H1 (cell line): ENCODE measurements at regions not wholly inside any gene's neighbourhood (a gene's known extent, or its start where the extent isn't known, plus 50 kb on each side); places are given as distances from the start of the nearest gene placed in this dataset.

Experiments used
- CTCF ChIA-PET: fragments of 300-600 bp; sonication (Branson Sonifier 250); formaldehyde crosslinking; loops from one replicate; lab custom pipeline; 2021; ENCODE audit not compliant: partially characterized antibody; lab: Charles Lee
- POLR2A ChIA-PET: fragments of 300-600 bp; sonication (Branson Sonifier 250); formaldehyde crosslinking; loops from one replicate; lab custom pipeline; 2021; ENCODE audit warnings: inconsistent platforms; ENCODE audit not compliant: partially characterized antibody; lab: Charles Lee
- DNase-seq, 2 experiments: peaks; one replicate each; pipeline versions ENCODE4 v3.0.0 to v3.0.0-alpha.2; 2010 to 2022; ENCODE audit warnings: low spot score in 2 of 2, low read depth in 1 of 2, mixed read lengths in 1 of 2
- FAIRE-seq: peaks from 2 replicates; lab custom pipeline; 2011; peaks lifted over from hg19 to GRCh38; lab: Jason Lieb, UNC
- H2AFZ ChIP-seq: 2 replicates; pipeline ENCODE4 v1.8.1; 2012; ENCODE audit warnings: low read length, inconsistent platforms
- H2AK5ac ChIP-seq: 2 replicates; pipeline ENCODE4 v1.6.1; 2013; ENCODE audit warnings: low read depth, low read length
- H2BK120ac ChIP-seq: replicated peaks from 2 replicates; pipeline ENCODE3; 2013; ENCODE audit warnings: low read depth, low read length, inconsistent platforms
- H2BK12ac ChIP-seq: 2 replicates; pipeline ENCODE4 v1.6.1; 2013; ENCODE audit warnings: low read depth, low read length
- H2BK15ac ChIP-seq: 2 replicates; pipeline ENCODE4 v1.6.1; 2013; ENCODE audit warnings: low read length
- H2BK20ac ChIP-seq: 2 replicates; pipeline ENCODE4 v1.6.1; 2013; ENCODE audit warnings: low read length
- H2BK5ac ChIP-seq: 2 replicates; pipeline ENCODE4 v1.6.1; 2013; ENCODE audit warnings: low read depth, low read length
- H3K14ac ChIP-seq: 2 replicates; pipeline ENCODE4 v1.6.1; 2013; ENCODE audit warnings: inconsistent platforms; ENCODE audit not compliant: insufficient read length
- H3K18ac ChIP-seq: 2 replicates; pipeline ENCODE4 v1.6.1; 2013; ENCODE audit warnings: low read length; ENCODE audit errors: extremely low read depth
- H3K23ac ChIP-seq: 2 replicates; pipeline ENCODE4 v1.6.1; 2013; ENCODE audit warnings: inconsistent platforms; ENCODE audit not compliant: insufficient read length
- H3K23me2 ChIP-seq: 2 replicates; pipeline ENCODE4 v1.6.1; 2013; ENCODE audit warnings: low read depth, low read length
- H3K27ac ChIP-seq: 2 replicates; pipeline ENCODE4 v1.6.1; 2011; ENCODE audit warnings: low read depth, low read length, inconsistent platforms
- H3K27me3 ChIP-seq, 4 experiments: replicated peaks in 1 of 4; 1 replicate in 1 of 4; 2 replicates in 3 of 4; pipeline versions ENCODE4 v1.6.1 to v1.8.1; 2011 to 2013; ENCODE audit warnings: low read length in 3 of 4, mild to moderate bottlenecking in 3 of 4, inconsistent platforms in 2 of 4, mixed read lengths in 2 of 4, moderate library complexity in 1 of 4; ENCODE audit not compliant: control insufficient read depth in 3 of 4, insufficient read depth in 3 of 4; ENCODE audit errors: extremely low read depth in 1 of 4
- H3K36me3 ChIP-seq, 4 experiments: 2 replicates each; pipeline versions ENCODE4 v1.6.1 to v1.8.1; 2011 to 2013; ENCODE audit warnings: mild to moderate bottlenecking in 4 of 4, low read length in 3 of 4, moderate library complexity in 2 of 4, control low read depth in 1 of 4, inconsistent platforms in 1 of 4; ENCODE audit not compliant: insufficient read depth in 4 of 4, control insufficient read depth in 2 of 4
- H3K4ac ChIP-seq: replicated peaks from 2 replicates; pipeline ENCODE3; 2013; ENCODE audit warnings: low read length, low read depth, mixed read lengths, inconsistent platforms; ENCODE audit not compliant: insufficient read length
- H3K4me1 ChIP-seq, 4 experiments: replicated peaks in 1 of 4; 1 replicate in 1 of 4; 2 replicates in 3 of 4; pipeline versions ENCODE4 v1.6.1 to v1.8.1; 2011 to 2013; ENCODE audit warnings: low read length in 3 of 4, inconsistent platforms in 2 of 4, mixed read lengths in 1 of 4; ENCODE audit not compliant: insufficient read depth in 4 of 4, control insufficient read depth in 3 of 4
- H3K4me2 ChIP-seq, 2 experiments: 2 replicates each; pipeline versions ENCODE4 v1.6.1 to v1.8.1; 2011 to 2013; ENCODE audit warnings: low read depth in 2 of 2, low read length in 2 of 2, control low read depth in 1 of 2, inconsistent platforms in 1 of 2, mild to moderate bottlenecking in 1 of 2; ENCODE audit not compliant: insufficient read depth in 1 of 2
- H3K4me3 ChIP-seq, 4 experiments: fragments of 200-600, 300-600 bp in 1 of 4; sonication (generic), shearing (Covaris generic), sonication (Bioruptor Twin) in 1 of 4; 2 replicates each; pipeline versions ENCODE4 v1.5.1 to v1.8.1; 2011 to 2016; ENCODE audit warnings: low read length in 4 of 4, low read depth in 3 of 4, control low read depth in 2 of 4, inconsistent platforms in 2 of 4, mild to moderate bottlenecking in 2 of 4, mixed read lengths in 1 of 4, moderate library complexity in 1 of 4; ENCODE audit not compliant: insufficient read depth in 2 of 4; ENCODE audit errors: extremely low read depth in 1 of 4
- H3K56ac ChIP-seq: replicated peaks from 2 replicates; pipeline ENCODE3; 2013; ENCODE audit warnings: low read depth, mild to moderate bottlenecking, mixed read lengths, low read length, inconsistent platforms; ENCODE audit not compliant: insufficient read length
- H3K79me1 ChIP-seq: 2 replicates; pipeline ENCODE4 v1.6.1; 2013; ENCODE audit warnings: low read depth, low read length, control low read depth
- H3K79me2 ChIP-seq, 2 experiments: 2 replicates each; pipeline versions ENCODE4 v1.6.1 to v1.8.1; 2012 to 2013; ENCODE audit warnings: low read length in 2 of 2, mild to moderate bottlenecking in 2 of 2, inconsistent platforms in 1 of 2; ENCODE audit not compliant: insufficient read depth in 2 of 2, control insufficient read depth in 1 of 2
- H3K9ac ChIP-seq, 4 experiments: replicated peaks in 1 of 4; 1 replicate in 1 of 4; 2 replicates in 3 of 4; pipeline versions ENCODE4 v1.6.1 to v1.8.1; 2011 to 2013; ENCODE audit warnings: low read depth in 3 of 4, low read length in 3 of 4, control low read depth in 2 of 4, mild to moderate bottlenecking in 2 of 4, moderate library complexity in 2 of 4, inconsistent platforms in 1 of 4; ENCODE audit errors: extremely low read depth in 1 of 4
- H3K9me3 ChIP-seq, 2 experiments: 2 replicates each; pipeline versions ENCODE4 v1.6.1 to v1.8.1; 2012 to 2013; ENCODE audit warnings: mild to moderate bottlenecking in 2 of 2, moderate library complexity in 2 of 2, control low read depth in 1 of 2, inconsistent platforms in 1 of 2, low read depth in 1 of 2, low read length in 1 of 2, mixed read lengths in 1 of 2; ENCODE audit not compliant: insufficient read depth in 2 of 2
- H4K20me1 ChIP-seq, 2 experiments: replicated peaks in 1 of 2; 2 replicates each; pipeline versions ENCODE3 to v1.8.1; 2011 to 2013; ENCODE audit warnings: inconsistent platforms in 2 of 2, low read length in 2 of 2, mild to moderate bottlenecking in 1 of 2; ENCODE audit not compliant: insufficient read depth in 2 of 2, control insufficient read depth in 1 of 2
- H4K5ac ChIP-seq: 2 replicates; pipeline ENCODE4 v1.6.1; 2013; ENCODE audit warnings: low read length, low read depth, mixed read lengths, inconsistent platforms; ENCODE audit not compliant: insufficient read length
- H4K8ac ChIP-seq: 2 replicates; pipeline ENCODE4 v1.8.0; 2013; ENCODE audit warnings: mild to moderate bottlenecking, moderate library complexity, low read length, inconsistent platforms; ENCODE audit not compliant: insufficient read depth; ENCODE audit errors: extremely low read depth
- H4K91ac ChIP-seq: replicated peaks from 2 replicates; pipeline ENCODE3; 2013; ENCODE audit warnings: low read length, mixed read lengths, inconsistent platforms; ENCODE audit not compliant: insufficient read length
- ASH2L ChIP-seq: fragments of 200-600, 300-600 bp; sonication (generic); IDR thresholded peaks from one replicate; pipeline ENCODE4 v1.7.1; 2017; ENCODE audit warnings: low read length
- CBX5 ChIP-seq: fragments of 300-800, 300-1000 bp; sonication (generic); IDR thresholded peaks from 2 replicates; pipeline ENCODE4 v1.7.1; 2016; ENCODE audit warnings: antibody characterized with exemption, low read length, low read depth
- GABPA ChIP-seq: IDR thresholded peaks from 2 replicates; pipeline ENCODE4 v1.6.1; 2011; ENCODE audit warnings: mild to moderate bottlenecking, low read length, moderate library complexity, borderline replicate concordance; ENCODE audit not compliant: insufficient read depth
- KDM1A ChIP-seq: fragments of 200-600, 300-600 bp; sonication (generic); IDR thresholded peaks from 2 replicates; pipeline ENCODE4 v1.7.1; 2016; ENCODE audit warnings: mild to moderate bottlenecking, low read length, borderline replicate concordance
- POLR2AphosphoS5 ChIP-seq: IDR thresholded peaks from 2 replicates; pipeline ENCODE4 v1.6.1; 2011; ENCODE audit warnings: low read depth, low read length
- RXRA ChIP-seq: IDR thresholded peaks from 2 replicates; pipeline ENCODE4 v1.6.1; 2011; ENCODE audit warnings: low read depth, mild to moderate bottlenecking, low read length, moderate library complexity; ENCODE audit not compliant: insufficient read depth
- SAP30 ChIP-seq: fragments of 300-600 bp; sonication (generic); IDR thresholded peaks from 2 replicates; pipeline ENCODE4 v1.7.1; 2012; ENCODE audit warnings: low read length, moderate library complexity, mild to moderate bottlenecking, inconsistent platforms; ENCODE audit not compliant: insufficient read depth, insufficient replicate concordance
- TCF12 ChIP-seq: IDR thresholded peaks from 2 replicates; pipeline ENCODE4 v1.6.1; 2011; ENCODE audit warnings: low read depth, mild to moderate bottlenecking, low read length
- TF ChIP-seq, protein P1 (sequence below): IDR thresholded peaks from 2 replicates; pipeline ENCODE4 v1.6.1; 2011; ENCODE audit warnings: low read depth, mild to moderate bottlenecking, low read length; ENCODE audit not compliant: insufficient read depth
- TF ChIP-seq, protein P2 (sequence below), 3 experiments: IDR thresholded peaks; 1 replicate in 2 of 3; 2 replicates in 1 of 3; pipeline versions ENCODE4 v1.5.1 to v1.6.1; 2011; ENCODE audit warnings: low read length in 3 of 3, mild to moderate bottlenecking in 3 of 3, inconsistent platforms in 2 of 3, low read depth in 1 of 3, moderate library complexity in 1 of 3; ENCODE audit not compliant: insufficient read depth in 1 of 3; ENCODE audit errors: control extremely low read depth in 1 of 3

GRCh38 chr1:118588566-118588965 lies 399.6 kb downstream of the TBX15 start:
- no peak for FAIRE-seq
- no peak overlapping the region for H3K27ac ChIP-seq
- no peaks in the 10 kb centered on the region for H3K36me3 ChIP-seq
- no peak for DNase-seq
- H4K20me1 ChIP-seq, result no peaks in the 10 kb centered on the region
- no peak overlapping the region for H4K8ac ChIP-seq
- H3K9ac ChIP-seq, result no peak overlapping the region
- no peaks in the 10 kb centered on the region for H3K27me3 ChIP-seq
- no peak overlapping the region for H2BK12ac ChIP-seq
- H3K4me2 ChIP-seq, result no peak overlapping the region
- H2BK20ac ChIP-seq, result no peak overlapping the region
- H3K14ac ChIP-seq, result no peak overlapping the region
- H3K79me1 ChIP-seq, result no peaks in the 10 kb centered on the region
- no peaks in the 10 kb centered on the region for H3K23me2 ChIP-seq
- H2BK5ac ChIP-seq, result no peak overlapping the region
- H4K5ac ChIP-seq, result no peak overlapping the region
- no peaks in the 10 kb centered on the region for H3K4me1 ChIP-seq
- no peaks in the 10 kb centered on the region for H3K79me2 ChIP-seq
- no peak overlapping the region for H3K56ac ChIP-seq
- no peak overlapping the region for H3K4me3 ChIP-seq
- no peak overlapping the region for H2BK15ac ChIP-seq
- H2AK5ac ChIP-seq, result no peak overlapping the region
- no peak overlapping the region for H3K18ac ChIP-seq
- H4K91ac ChIP-seq, result no peak overlapping the region
- no peak overlapping the region for H2BK120ac ChIP-seq
- no peak overlapping the region for H3K4ac ChIP-seq
- H2AFZ ChIP-seq, result no peak overlapping the region
- ChIA-PET POLR2A (no interaction called here), CTCF (no interaction called here)
- H3K23ac ChIP-seq, result no peak overlapping the region
- H3K9me3 ChIP-seq, result no peaks in the 10 kb centered on the region
- no peak for TF ChIP-seq CBX5
- TF ChIP-seq TCF12, result no peak
- TF ChIP-seq KDM1A, result no peak
- no peak for TF ChIP-seq GABPA
- TF ChIP-seq, protein P1, sequence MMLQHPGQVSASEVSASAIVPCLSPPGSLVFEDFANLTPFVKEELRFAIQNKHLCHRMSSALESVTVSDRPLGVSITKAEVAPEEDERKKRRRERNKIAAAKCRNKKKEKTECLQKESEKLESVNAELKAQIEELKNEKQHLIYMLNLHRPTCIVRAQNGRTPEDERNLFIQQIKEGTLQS, result no peak
- no peak for TF ChIP-seq ASH2L
- TF ChIP-seq, protein P2, sequence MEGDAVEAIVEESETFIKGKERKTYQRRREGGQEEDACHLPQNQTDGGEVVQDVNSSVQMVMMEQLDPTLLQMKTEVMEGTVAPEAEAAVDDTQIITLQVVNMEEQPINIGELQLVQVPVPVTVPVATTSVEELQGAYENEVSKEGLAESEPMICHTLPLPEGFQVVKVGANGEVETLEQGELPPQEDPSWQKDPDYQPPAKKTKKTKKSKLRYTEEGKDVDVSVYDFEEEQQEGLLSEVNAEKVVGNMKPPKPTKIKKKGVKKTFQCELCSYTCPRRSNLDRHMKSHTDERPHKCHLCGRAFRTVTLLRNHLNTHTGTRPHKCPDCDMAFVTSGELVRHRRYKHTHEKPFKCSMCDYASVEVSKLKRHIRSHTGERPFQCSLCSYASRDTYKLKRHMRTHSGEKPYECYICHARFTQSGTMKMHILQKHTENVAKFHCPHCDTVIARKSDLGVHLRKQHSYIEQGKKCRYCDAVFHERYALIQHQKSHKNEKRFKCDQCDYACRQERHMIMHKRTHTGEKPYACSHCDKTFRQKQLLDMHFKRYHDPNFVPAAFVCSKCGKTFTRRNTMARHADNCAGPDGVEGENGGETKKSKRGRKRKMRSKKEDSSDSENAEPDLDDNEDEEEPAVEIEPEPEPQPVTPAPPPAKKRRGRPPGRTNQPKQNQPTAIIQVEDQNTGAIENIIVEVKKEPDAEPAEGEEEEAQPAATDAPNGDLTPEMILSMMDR (IDR thresholded peaks at IDR 0.05; ENCODE audit: control extremely low read depth in 1 of 3, insufficient read depth in 1 of 3, low read depth in 1 of 3, low read length in 3 of 3), result no peak
- no peak for TF ChIP-seq POLR2AphosphoS5
- no peak for TF ChIP-seq SAP30
- TF ChIP-seq RXRA, result no peak
